ENCODE measurements at regions not wholly inside any gene's neighbourhood (a gene's known extent, or its start where the extent isn't known, plus 50 kb on each side); places are given as distances from the start of the nearest gene placed in this dataset.
"Not testable (repeated sequence)": the region's sequence is repeated elsewhere in the genome, so short reads cannot be mapped to it uniquely, and the experiment has no call there.

GRCh38 chr2:91873416-91873815 lies 2997.8 kb upstream of the TEKT4 start:
- H3K27ac ChIP-seq; H3K4me1 ChIP-seq; intact Hi-C loops (cut with DNase I; ENCODE audit: low total_unique reads); H3K9me3 ChIP-seq; H3K4me3 ChIP-seq; H3K27me3 ChIP-seq; DNase-seq; H3K36me3 ChIP-seq (ENCODE audit: low read depth, missing control alignments): not testable (repeated sequence)
- 59 to 88% methylated on average over 1 of the region's 1 CpG for WGBS, 2 donors

GRCh38 chr2:91877658-91878210 lies 2993.5 kb upstream of the TEKT4 start:
- H3K4me1 ChIP-seq; intact Hi-C loops (cut with DNase I; ENCODE audit: low total_unique reads); H3K27me3 ChIP-seq; H3K4me3 ChIP-seq; DNase-seq; H3K9me3 ChIP-seq; H3K27ac ChIP-seq; H3K36me3 ChIP-seq (ENCODE audit: low read depth, missing control alignments): not testable (repeated sequence)
- WGBS, 2 donors: 71 to 72% methylated on average over 26 to 29 of the region's 29 CpGs

GRCh38 chr2:91895091-91895490 lies 2976.1 kb upstream of the TEKT4 start:
- DNase-seq; H3K36me3 ChIP-seq (ENCODE audit: low read depth, missing control alignments); H3K27ac ChIP-seq; H3K4me1 ChIP-seq; H3K27me3 ChIP-seq; H3K9me3 ChIP-seq; intact Hi-C loops (cut with DNase I; ENCODE audit: low total_unique reads); H3K4me3 ChIP-seq: not testable (repeated sequence)
- WGBS, 2 donors: 25 to 27% methylated on average over 5 of the region's 5 CpGs
- TF ChIP-seq CTCF (IDR thresholded peaks at IDR 0.05): peak in 1 of 3 experiments; percentile 31

- H3K27me3 ChIP-seq; H3K36me3 ChIP-seq (ENCODE audit: low read depth, missing control alignments); H3K27ac ChIP-seq; H3K9me3 ChIP-seq; DNase-seq; H3K4me3 ChIP-seq; intact Hi-C loops (cut with DNase I; ENCODE audit: low total_unique reads); H3K4me1 ChIP-seq: not testable (repeated sequence)
- WGBS, 2 donors: 76 to 83% methylated on average over 1 of the region's 1 CpG
Measured at GRCh38 chr2:91917602-91918001, 2953.6 kb upstream of the TEKT4 start.

Small RNA genes in the stretch of these regions (small RNA-seq; reads per million reads assigned to genes)
- 0 reads per million in 2 donors for gene AC127391.1

Measured in testis (tissue), 2 donors.